Glomerular visceral epithelial cell (primary cell): ENCODE measurements at regions not wholly inside any gene's neighbourhood (a gene's known extent, or its start where the extent isn't known, plus 50 kb on each side); places are given as distances from the start of the nearest gene placed in this dataset.

Experiments used
- DNase-seq: peaks from one replicate; pipeline ENCODE4 v3.0.0-alpha.2; 2016; ENCODE audit errors: extremely low spot score

- DNase-seq, result no peak
Observed at GRCh38 chr17:14482715-14483114, 181.8 kb downstream of the HS3ST3B1 start.

DNA sequence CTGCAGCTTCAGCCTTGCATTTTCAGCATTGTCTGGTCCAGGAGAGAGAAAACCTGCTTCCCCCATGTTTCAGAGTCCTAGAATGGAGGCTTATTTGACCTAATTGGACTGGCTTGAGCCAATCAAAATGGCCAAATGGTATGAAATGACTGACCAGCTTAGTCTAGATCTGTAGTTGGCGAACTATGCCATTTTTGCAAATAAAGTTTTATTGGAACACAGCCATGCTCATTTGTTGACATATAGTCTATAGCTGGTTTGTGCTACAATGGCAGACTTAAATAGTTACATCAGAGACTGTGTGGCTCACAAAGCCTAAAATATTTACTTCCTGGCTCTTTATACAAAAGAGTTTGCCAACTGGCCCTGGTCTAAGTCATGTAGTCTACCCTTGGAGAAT lies 180.8 kb downstream of the HS3ST3B1 start:
- no peak for DNase-seq

DNA sequence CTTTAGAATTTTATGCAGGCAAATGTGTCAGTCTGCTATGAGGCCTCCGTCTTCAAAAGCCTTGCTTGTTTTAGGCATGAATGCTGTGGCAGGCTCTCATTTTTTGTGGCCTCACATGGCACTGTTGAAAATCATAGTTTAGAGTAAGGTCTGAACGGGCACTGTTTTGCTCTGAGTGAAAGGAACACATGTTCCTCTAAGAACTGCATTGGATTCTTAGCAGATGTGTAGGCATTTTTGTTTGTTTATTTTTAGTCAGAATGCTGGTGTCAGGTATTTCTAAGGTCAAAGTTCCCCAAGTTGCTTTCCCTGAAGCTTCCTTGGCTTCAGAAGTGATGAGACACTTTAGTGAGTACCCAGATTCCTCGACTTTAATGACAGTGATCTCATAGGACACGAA lies 173.7 kb downstream of the HS3ST3B1 start:
- DNase-seq, result no peak

DNA sequence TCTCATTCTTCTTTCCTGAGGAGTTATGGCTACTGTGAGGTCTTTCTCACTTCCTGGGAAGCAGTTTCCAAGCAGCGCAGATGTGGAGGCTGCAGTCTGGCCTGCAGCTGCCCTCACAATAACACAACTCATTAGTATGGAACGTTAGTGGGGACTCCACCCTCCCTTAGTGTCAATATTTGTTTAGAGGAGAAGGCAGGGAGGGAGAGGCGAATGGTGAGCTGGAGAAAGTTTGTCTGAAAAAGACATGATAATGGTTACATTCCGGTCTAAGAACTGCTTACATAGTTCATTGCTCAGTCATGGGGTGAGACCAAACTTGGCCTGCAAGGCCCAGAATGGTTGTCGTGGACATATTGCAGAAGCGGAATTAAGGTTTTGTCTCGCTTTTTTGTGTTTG lies 170.2 kb downstream of the HS3ST3B1 start:
- no peak for DNase-seq

- no peak for DNase-seq
Observed at GRCh38 chr17:14470417-14470816, 169.5 kb downstream of the HS3ST3B1 start.

DNA sequence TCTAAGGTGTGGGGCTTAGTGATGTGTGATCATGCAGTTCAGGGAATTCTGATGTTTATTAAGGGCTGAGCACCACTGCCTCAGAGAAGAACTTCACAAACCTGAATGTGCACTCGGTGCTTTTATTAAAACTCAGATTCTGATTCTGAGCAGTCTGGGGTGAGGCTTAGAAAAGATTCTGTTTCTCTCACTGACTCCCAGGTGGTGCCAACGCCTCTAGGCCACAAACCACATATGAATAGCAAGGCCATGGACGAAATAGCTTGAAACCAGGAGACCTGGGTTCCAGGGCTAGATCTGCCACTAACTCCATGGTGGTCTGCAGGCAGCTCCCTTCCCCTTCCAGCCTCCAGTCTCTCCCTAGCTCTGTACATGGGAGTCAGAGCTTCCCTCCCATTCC lies 169.1 kb downstream of the HS3ST3B1 start:
- no peak for DNase-seq

GRCh38 chr17:14468858-14469257 lies 168.0 kb downstream of the HS3ST3B1 start:
- DNase-seq, result no peak

DNA sequence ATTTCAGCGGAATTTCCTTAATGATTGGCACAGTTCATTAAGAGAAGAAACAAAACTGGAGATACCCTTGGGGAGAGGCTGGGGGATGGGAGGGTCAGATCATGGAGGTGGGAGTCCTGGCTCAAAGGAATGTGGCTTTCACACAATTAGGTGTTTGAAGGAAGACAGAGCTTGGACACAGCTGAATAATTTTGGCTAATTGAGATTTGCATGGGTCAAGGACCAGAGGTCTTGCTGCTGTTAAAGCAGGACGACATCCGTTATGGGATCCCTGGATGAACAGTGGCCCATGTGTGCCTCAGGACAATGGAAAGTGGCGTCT lies 160.3 kb downstream of the HS3ST3B1 start:
- DNase-seq, result no peak

DNA sequence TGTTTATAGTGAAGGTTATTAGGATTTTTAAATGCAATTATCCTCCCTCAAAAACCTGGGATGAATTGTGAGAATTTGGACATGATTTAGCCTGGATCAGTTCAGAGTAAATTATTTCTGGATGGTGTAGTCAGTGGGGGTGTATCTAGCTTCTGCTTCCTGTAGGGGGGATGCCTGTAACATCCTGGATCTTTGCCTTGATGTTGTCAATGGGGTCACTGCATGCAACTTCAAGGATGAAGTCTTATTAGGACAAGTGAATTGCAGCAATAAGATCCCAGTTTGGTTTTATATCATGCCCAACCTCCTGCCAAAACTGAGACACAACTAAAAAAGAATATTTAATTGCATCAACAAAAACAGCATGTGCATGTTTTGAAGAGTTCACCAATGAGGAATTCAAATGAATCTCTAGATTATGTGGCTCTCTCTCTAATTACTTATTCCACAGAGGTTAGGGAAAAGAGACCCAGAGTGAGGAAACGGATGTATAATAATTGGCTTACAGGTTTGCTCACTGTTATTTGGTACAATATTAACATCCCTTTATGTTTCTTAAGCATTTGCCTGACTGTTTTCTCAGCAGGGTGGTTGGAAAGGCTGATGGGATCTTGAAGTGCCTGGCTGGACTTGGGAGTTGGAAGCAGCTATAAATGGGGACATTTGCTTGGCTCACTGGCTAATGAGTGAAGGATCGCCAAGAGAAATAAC lies 159.8 kb downstream of the HS3ST3B1 start:
- no peak for DNase-seq

- no peak for DNase-seq
Observed at GRCh38 chr17:14459955-14460354, 159.1 kb downstream of the HS3ST3B1 start.

- no peak for DNase-seq
Observed at GRCh38 chr17:14458724-14459123, 157.8 kb downstream of the HS3ST3B1 start.

DNA sequence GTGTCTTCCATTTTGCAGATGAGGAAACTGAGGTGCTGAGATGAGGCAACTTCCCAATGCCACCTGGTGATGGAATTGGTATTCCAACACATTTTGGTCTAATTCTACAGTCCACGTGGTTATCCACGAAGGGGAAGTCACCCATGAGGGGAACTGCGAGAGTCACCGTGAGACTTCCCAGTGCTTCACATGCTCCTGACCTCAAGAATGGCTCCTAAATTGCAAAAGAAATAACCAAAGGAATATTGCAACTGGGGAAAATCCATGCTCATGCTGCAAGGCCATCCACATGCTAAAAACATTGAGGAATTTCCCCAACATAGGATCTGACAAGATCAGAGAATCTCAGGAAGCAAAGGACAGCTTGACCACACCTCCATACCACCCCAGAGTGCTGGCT lies 153.9 kb downstream of the HS3ST3B1 start:
- no peak for DNase-seq

DNA sequence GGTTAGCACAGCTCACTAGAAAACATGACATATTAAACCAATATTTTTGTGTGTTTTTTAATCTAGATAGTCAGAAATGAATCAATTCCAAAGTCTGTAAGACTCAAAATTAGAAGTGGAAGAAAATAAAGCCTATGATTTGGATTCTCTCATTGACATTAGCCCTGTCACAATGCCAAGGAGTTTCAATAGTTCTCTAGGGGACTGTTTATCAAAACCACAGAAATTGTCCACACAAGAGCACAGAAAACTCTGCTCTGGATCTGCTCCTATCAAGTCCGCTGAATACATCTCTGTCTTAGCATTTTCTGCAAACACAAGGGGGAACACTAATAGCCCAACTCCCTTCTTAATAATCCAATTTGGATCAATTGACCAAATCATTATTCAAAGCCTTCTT lies 152.0 kb downstream of the HS3ST3B1 start:
- no peak for DNase-seq

- no peak for DNase-seq
Observed at GRCh38 chr17:14451729-14452191, 150.9 kb downstream of the HS3ST3B1 start.

GRCh38 chr17:14448818-14449217 lies 147.9 kb downstream of the HS3ST3B1 start:
- no peak for DNase-seq

DNA sequence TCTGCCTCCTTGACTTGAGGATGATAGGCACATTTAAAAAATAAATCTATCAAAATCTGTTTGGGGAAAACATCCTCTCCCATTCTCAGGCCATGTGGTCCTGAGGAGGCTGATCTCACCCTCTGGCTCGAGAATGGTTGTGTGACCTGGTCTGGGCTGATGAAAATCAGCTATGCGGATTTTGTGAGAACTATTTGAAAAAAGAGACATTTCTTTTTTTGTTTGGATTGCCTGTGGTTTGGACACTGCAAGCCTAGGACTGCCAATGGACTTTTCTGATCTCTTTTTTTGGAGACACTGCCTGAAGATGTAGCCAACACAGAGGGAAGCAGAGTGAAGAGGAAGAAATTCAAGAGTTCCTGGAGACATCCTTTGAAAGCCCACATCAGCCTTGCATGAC lies 145.9 kb downstream of the HS3ST3B1 start:
- DNase-seq, result no peak

GRCh38 chr17:14444915-14445314 lies 144.0 kb downstream of the HS3ST3B1 start:
- no peak for DNase-seq

- no peak for DNase-seq
Observed at GRCh38 chr17:14442798-14443528, 142.1 kb downstream of the HS3ST3B1 start.

DNA sequence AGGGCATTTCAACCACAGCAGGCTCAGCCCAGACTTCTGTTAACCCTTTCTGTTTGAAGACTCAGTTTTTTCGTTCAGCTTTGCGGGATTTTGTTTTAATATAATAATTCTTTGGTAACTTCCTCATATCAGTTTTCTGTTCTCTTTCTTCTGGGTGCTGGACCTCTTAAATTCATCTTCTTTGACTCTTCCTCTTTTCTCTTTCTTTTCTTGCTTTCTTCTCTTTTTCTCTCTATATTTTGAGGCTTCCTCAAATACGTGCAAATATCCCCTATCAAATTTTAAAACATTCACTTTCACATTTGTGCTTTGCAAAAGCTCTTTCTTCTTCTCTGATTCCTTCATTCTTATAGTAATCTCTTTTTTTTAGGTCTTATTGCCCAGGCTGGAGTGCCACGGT lies 136.3 kb downstream of the HS3ST3B1 start:
- no peak for DNase-seq

GRCh38 chr17:14436266-14436665 lies 135.4 kb downstream of the HS3ST3B1 start:
- DNase-seq, result no peak

DNA sequence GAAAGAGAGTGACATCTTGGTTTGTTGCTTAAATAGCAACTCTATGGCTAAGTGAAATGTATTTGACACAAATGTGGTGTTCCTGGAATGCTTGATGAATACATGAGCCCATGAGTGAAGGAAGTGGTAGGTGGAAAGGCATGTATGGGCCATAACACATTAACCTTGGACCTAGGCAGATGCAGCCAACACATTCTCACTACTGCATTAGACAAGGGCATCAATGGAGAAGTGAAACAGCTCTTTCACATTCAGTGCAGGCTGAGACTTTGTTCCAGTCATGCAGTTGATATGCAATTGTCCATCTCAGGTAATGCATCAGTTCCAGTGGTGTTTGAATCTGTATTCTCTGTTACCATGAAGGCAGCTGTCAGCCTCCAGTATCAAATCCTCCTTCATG lies 133.6 kb downstream of the HS3ST3B1 start:
- no peak for DNase-seq

- no peak for DNase-seq
Observed at GRCh38 chr17:14432079-14432478, 131.2 kb downstream of the HS3ST3B1 start.

DNA sequence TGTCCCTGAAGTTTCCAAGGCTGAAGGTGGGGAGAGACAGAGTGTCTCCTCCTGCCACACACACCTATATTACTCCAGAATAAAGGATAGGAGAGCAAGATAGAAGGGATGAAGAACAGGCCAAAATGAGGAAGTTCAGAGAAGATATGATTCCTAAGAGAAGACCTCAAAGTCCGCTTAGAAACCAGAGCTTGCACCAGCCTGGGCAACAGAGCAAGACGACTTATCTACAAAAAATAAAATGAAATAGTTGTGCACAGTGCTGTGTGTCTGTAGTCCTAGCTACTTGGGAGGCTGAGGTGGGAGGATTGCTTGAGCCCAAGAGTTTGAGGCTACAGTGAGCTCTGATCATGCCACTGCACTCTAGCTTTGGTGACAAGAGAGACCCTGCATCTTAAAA lies 128.2 kb downstream of the HS3ST3B1 start:
- no peak for DNase-seq

DNA sequence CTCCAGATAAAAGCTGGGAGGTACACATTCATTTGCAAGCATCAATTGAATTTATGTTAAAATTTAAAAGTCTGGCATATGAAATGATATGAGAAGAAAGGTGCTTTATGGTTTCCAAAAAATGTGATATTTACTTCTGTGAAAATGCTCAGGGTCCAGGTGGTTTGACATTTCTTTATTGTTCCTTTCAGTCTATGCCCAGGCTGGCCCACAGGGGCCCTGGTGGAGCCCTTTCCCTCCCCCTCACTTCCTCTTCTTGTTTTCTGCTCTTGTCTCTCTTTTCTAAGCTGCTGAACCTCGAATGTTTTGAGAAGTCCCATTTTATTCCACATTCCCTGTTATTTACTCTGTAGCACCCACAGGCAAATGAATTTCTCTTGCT lies 127.8 kb downstream of the HS3ST3B1 start:
- no peak for DNase-seq
